HG02870 (cell line): ENCODE measurements at regions not wholly inside any gene's neighbourhood (a gene's known extent, or its start where the extent isn't known, plus 50 kb on each side); places are given as distances from the start of the nearest gene placed in this dataset.

ENCODE experiments used
- ATAC-seq: cut with Tn5 transposase; IDR thresholded peaks from one replicate; pipeline ENCODE4 v1.9.1; 2021; ENCODE audit warnings: mild to moderate bottlenecking, moderate library complexity; ENCODE audit not compliant: unreplicated experiment

DNA sequence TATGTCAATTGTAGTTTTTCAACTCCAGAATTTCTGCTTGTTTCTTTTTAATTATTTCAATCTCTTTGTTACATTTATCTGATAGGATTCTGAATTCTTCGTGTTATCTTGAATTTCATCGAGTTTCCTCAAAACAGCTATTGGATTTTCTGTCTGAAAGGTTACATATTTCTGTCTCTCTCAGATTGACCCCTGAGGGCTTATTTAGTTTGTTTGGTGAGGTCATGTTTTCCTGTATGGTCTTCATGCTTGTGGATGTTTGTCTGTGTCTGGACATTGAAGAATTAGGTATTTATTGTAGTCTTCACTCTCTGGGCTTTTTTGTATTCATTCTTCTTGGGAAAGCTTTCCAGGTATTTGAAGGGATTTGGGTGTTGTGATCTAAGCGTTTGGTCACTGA, 85.6 kb downstream of the SNAPC1 start:
- ATAC-seq: no peak

- no peak for ATAC-seq
Measured at GRCh38 chr14:61854898-61855297, 92.7 kb downstream of the SNAPC1 start.

DNA sequence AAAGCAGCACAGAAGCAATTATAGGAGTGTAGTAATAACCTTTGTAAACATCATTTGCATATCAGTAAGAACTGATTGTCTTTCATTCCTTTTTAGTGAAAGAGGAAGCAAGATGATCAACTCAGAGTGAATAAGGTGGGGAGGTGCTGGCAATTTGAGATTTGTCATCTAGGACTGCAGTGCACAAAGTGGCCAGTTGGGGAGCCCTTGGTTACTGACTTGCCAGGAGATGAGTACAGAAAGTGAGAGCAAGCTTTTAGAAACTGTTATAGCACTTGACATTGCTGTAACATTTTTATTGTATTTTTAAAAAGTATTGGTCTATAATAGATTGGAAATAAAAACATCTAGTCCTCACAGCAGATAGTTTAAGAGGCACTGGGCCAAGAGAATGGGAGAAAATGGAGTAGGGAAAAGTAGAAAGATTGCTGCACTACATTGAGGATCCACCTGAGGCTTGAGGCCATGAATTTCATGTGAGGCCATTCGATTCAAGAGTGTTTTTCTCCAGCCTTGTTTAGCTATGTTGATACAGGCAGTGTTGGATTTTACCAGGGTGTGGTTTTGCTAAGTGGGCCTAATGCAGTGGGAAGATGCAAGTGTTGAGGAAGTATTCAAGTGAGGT, 98.2 kb downstream of the SNAPC1 start:
- ATAC-seq: peak; percentile 99

GRCh38 chr14:61861320-61861865, 99.2 kb downstream of the SNAPC1 start:
- ATAC-seq: no peak

GRCh38 chr14:61864329-61864898, 102.2 kb downstream of the SNAPC1 start:
- no peak for ATAC-seq

DNA sequence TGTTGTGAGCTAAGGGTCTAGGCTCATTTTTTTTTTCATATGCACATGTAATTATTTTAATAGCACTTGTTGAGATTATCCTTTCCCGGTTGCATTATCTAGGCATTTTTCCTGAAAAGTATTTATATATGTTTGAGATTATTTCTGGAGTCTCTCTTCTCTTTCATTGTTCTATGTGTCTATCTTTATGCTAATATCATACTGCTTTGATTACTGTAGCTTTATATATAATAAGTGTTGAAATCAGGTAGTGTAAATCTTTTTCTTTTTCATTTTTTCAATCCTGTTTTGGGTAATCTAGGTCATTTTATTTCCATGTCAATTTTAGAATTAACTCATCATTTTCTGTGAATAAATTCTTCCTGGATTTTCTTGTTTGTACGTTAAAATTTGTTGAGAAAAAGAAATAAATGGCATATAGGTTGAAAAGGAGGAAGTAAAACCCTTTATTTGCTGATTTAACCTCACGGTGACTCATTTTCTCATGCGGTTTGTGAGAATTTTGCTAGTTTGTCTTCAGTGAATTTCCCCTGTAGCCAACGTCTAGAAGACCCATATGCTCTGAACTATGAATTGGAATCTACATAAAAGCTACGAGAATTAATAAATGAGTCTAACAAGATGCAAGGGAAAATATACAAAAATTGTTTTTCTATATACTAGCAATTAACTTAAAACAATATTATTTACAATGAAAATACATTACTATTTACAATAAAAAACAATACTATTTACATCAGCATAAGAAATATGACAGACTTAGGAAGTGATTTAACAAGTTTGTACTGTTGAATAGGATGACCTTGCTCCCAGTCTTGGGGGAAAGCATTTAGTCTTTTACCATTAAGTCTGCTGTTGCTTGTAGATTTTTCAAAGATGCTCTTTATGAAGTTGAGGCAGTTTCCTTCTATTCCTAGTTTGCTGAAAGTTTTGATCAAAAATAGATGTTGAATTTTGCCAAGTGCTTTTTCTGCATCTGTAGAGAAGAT, 105.0 kb downstream of the SNAPC1 start:
- ATAC-seq: peak; percentile 100

GRCh38 chr14:61868846-61869245, 106.6 kb downstream of the SNAPC1 start:
- no peak for ATAC-seq

- ATAC-seq: no peak
Measured at GRCh38 chr14:61870163-61870562, 107.9 kb downstream of the SNAPC1 start.

- peak; percentile 93 for ATAC-seq
Measured at GRCh38 chr14:61872452-61872851, 110.2 kb downstream of the SNAPC1 start.

- no peak for ATAC-seq
Measured at GRCh38 chr14:61875483-61875882, 113.3 kb downstream of the SNAPC1 start.

- peak; percentile 62 for ATAC-seq
Measured at GRCh38 chr14:61876362-61877034, 114.3 kb downstream of the SNAPC1 start.

DNA sequence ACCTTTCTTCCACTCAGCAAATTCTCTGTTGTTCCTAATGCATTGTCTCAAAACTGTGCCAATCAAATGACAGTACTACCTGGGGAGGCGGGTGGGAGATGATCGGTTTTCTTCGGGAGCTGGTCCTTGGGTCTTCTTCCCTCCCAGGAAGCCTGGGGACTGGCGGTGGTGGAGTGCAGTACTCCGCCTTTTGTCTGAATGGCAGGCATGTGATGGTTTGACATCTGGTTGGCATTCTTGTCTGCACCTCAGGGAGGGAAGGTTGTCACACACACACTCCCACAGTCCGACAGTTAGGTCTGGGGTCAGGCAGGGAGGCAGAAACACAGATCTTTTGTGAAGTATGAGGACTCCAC, 114.8 kb downstream of the SNAPC1 start:
- no peak for ATAC-seq

DNA sequence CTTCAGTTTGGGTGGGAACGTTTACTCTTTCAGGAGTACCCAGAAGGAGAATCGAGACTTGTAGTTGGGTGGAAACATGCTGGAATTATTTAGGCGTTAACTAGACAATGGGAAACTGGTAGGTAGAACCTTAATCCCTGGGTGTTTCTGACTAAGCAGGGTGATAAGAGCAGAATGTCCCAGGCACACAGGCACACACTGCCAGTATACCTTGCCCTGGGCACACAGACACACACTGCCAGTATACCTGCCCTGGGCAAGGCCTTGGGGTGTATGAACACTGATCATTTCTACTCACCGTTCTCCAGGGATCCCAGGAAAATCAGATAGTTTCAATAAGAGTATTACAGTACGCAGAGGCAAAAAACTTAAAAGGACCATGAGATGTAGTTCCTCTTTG, 115.5 kb downstream of the SNAPC1 start:
- ATAC-seq: no peak

GRCh38 chr14:61878931-61879330, 116.7 kb downstream of the SNAPC1 start:
- ATAC-seq: no peak

DNA sequence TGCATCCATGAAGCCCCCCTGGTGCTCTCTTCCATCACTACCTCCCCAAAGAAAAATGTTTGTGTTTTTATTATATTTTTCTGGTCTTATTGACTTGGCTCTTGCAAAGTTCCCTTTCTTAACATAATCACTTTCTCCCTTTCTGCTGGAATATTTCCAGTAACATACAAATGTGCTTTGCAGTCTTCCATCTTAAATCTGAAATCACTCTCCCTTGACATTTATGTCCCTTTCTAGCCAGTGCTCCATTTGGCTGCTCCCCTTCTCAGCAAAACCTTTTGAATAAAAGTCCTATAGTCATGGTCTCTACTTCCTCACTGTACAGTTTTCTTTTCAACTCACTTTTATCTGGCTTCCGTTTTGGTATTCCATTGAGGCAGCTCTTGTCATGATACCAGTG, 118.8 kb downstream of the SNAPC1 start:
- ATAC-seq: no peak

DNA sequence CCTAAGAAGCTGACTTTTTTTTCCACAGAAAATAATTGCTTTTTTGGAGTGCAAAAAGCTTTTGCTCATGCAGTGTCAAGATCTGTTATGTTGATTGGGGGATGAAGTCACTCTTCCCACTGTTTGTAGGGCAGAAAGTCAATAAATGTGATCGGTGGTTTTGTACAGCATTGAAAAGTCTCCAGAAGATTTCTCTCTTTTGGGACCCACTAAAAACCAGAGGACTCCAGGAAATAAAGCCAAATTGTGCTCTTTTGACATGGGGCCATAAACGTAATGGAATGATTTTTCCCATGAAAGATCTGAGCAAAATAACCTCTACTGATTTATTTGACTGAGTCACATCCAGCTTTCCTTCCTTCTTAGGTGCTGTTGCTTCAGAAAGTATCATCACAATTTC, 122.5 kb downstream of the SNAPC1 start:
- ATAC-seq: no peak

DNA sequence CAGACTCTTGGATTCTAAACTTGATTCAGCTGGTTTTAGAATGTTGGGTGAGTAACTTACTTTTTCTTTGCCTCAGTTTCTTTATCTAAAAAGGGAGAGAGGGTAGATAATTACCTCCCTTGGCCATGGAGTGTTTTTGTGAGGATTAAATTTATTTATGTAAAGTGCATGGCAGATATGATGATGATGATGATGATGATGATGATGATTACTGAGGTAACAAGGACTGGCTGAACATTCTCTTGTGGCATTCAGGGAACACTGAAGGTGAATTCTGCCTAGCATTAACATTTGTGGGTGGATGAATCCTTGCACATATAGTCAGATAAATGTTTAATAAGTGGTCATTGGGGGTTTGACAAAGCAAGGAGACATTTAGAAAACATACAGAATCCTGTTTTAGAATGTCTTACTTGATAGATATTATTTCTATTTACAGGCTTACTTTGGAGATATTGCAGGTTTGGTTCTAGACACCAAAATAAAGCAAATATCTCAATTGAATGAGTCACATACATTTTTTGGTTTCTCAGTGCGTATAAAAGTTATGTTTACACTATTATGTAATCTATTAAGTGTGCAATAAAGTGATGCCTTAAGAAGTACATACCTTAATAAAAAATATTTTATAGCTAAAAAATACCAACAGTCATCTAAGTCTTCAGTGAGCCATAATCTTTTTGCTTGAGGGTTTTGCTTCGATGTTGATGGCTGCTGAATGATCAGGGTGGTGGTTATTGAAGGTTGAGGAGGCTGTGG, 123.2 kb downstream of the SNAPC1 start:
- ATAC-seq: no peak

- ATAC-seq: no peak
Measured at GRCh38 chr14:61887628-61888027, 125.4 kb downstream of the SNAPC1 start.

- peak; percentile 99 for ATAC-seq
Measured at GRCh38 chr14:61889914-61890351, 127.7 kb downstream of the SNAPC1 start.

GRCh38 chr14:61891170-61891569, 128.9 kb downstream of the SNAPC1 start:
- no peak for ATAC-seq
